NCI-H446 treated with DMSO at 0.1 percent for 48 hours (cell line): ENCODE measurements at regions not wholly inside any gene's neighbourhood (a gene's known extent, or its start where the extent isn't known, plus 50 kb on each side); places are given as distances from the start of the nearest gene placed in this dataset.
"Not testable (repeated sequence)": the region's sequence is repeated elsewhere in the genome, so short reads cannot be mapped to it uniquely, and the experiment has no call there.

Experiments
- DNase-seq: peaks from one replicate; lab custom pipeline; 2025; lab: John Stamatoyannopoulos, UW

GRCh38 chr3:194043516-194043915 lies 92.4 kb upstream of the HES1 start:
- DNase-seq = no peak

- DNase-seq = no peak
Observed at GRCh38 chr3:194045289-194045688, 90.7 kb upstream of the HES1 start.

- DNase-seq = no peak
Observed at GRCh38 chr3:194045919-194046318, 90.0 kb upstream of the HES1 start.

GRCh38 chr3:194046531-194046930 lies 89.4 kb upstream of the HES1 start:
- DNase-seq = no peak

GRCh38 chr3:194046995-194047645 lies 88.8 kb upstream of the HES1 start:
- peak; percentile 22 for DNase-seq

- DNase-seq = no peak
Observed at GRCh38 chr3:194049394-194049793, 86.6 kb upstream of the HES1 start.

- no peak for DNase-seq
Observed at GRCh38 chr3:194050782-194051320, 85.1 kb upstream of the HES1 start.

GRCh38 chr3:194051366-194052149 lies 84.4 kb upstream of the HES1 start:
- DNase-seq = no peak

- no peak for DNase-seq
Observed at GRCh38 chr3:194053136-194053535, 82.8 kb upstream of the HES1 start.

GRCh38 chr3:194054016-194054415 lies 81.9 kb upstream of the HES1 start:
- no peak for DNase-seq

GRCh38 chr3:194054540-194054939 lies 81.4 kb upstream of the HES1 start:
- no peak for DNase-seq

GRCh38 chr3:194054961-194055360 lies 81.0 kb upstream of the HES1 start:
- DNase-seq = no peak

- not testable (repeated sequence) for DNase-seq
Observed at GRCh38 chr3:194056323-194056722, 79.6 kb upstream of the HES1 start.

GRCh38 chr3:194056731-194057415 lies 79.1 kb upstream of the HES1 start:
- DNase-seq = no peak

- DNase-seq = no peak
Observed at GRCh38 chr3:194057570-194058188, 78.3 kb upstream of the HES1 start.

GRCh38 chr3:194058189-194058571 lies 77.8 kb upstream of the HES1 start:
- no peak for DNase-seq

- no peak for DNase-seq
Observed at GRCh38 chr3:194058753-194059152, 77.2 kb upstream of the HES1 start.

GRCh38 chr3:194061421-194062030 lies 74.4 kb upstream of the HES1 start:
- DNase-seq = no peak

- peak; percentile 8 for DNase-seq
Observed at GRCh38 chr3:194062830-194063229, 73.1 kb upstream of the HES1 start.

GRCh38 chr3:194064380-194065332 lies 71.3 kb upstream of the HES1 start:
- DNase-seq = no peak

GRCh38 chr3:194067327-194067726 lies 68.6 kb upstream of the HES1 start:
- DNase-seq = not testable (repeated sequence)
